ENCODE measurements at regions not wholly inside any gene's neighbourhood (a gene's known extent, or its start where the extent isn't known, plus 50 kb on each side); places are given as distances from the start of the nearest gene placed in this dataset.

GRCh38 chr11:122401581-122401980 lies 253.9 kb upstream of the UBASH3B start:
- peak; percentile 33 for DNase-seq (ENCODE audit: low read depth, low spot score)

GRCh38 chr11:122399375-122399774 lies 256.1 kb upstream of the UBASH3B start:
- DNase-seq (ENCODE audit: low read depth, low spot score): no peak

- DNase-seq (ENCODE audit: low read depth, low spot score): no peak
Measured at GRCh38 chr11:122398851-122399250, 256.7 kb upstream of the UBASH3B start.

GRCh38 chr11:122398167-122398566 lies 257.4 kb upstream of the UBASH3B start:
- no peak for DNase-seq (ENCODE audit: low read depth, low spot score)

GRCh38 chr11:122395282-122395681 lies 260.2 kb upstream of the UBASH3B start:
- no peak for DNase-seq (ENCODE audit: low read depth, low spot score)

- DNase-seq (ENCODE audit: low read depth, low spot score): peak; percentile 47
Measured at GRCh38 chr11:122394313-122394712, 261.2 kb upstream of the UBASH3B start.

GRCh38 chr11:122393209-122393860 lies 262.2 kb upstream of the UBASH3B start:
- no peak for DNase-seq (ENCODE audit: low read depth, low spot score)

- no peak for DNase-seq (ENCODE audit: low read depth, low spot score)
Measured at GRCh38 chr11:122392508-122392907, 263.0 kb upstream of the UBASH3B start.

- no peak for DNase-seq (ENCODE audit: low read depth, low spot score)
Measured at GRCh38 chr11:122391049-122391448, 264.5 kb upstream of the UBASH3B start.

- no peak for DNase-seq (ENCODE audit: low read depth, low spot score)
Measured at GRCh38 chr11:122383186-122383585, 267.2 kb upstream of the BLID start.

GRCh38 chr11:122375687-122376399 lies 259.8 kb upstream of the BLID start:
- DNase-seq (ENCODE audit: low read depth, low spot score): peak; percentile 61

GRCh38 chr11:122368796-122369195 lies 252.8 kb upstream of the BLID start:
- DNase-seq (ENCODE audit: low read depth, low spot score): no peak

- peak; percentile 77 for DNase-seq (ENCODE audit: low read depth, low spot score)
Measured at GRCh38 chr11:122367809-122368231, 251.8 kb upstream of the BLID start.

- DNase-seq (ENCODE audit: low read depth, low spot score): no peak
Measured at GRCh38 chr11:122365610-122366360, 249.8 kb upstream of the BLID start.

GRCh38 chr11:122363296-122363695 lies 247.3 kb upstream of the BLID start:
- no peak for DNase-seq (ENCODE audit: low read depth, low spot score)

GRCh38 chr11:122362381-122362780 lies 246.4 kb upstream of the BLID start:
- no peak for DNase-seq (ENCODE audit: low read depth, low spot score)

- DNase-seq (ENCODE audit: low read depth, low spot score): no peak
Measured at GRCh38 chr11:122360875-122361274, 244.9 kb upstream of the BLID start.

GRCh38 chr11:122359081-122359571 lies 243.1 kb upstream of the BLID start:
- no peak for DNase-seq (ENCODE audit: low read depth, low spot score)

- no peak for DNase-seq (ENCODE audit: low read depth, low spot score)
Measured at GRCh38 chr11:122358292-122358691, 242.3 kb upstream of the BLID start.

GRCh38 chr11:122355968-122356367 lies 240.0 kb upstream of the BLID start:
- no peak for DNase-seq (ENCODE audit: low read depth, low spot score)

- no peak for DNase-seq (ENCODE audit: low read depth, low spot score)
Measured at GRCh38 chr11:122354025-122354697, 238.1 kb upstream of the BLID start.

GRCh38 chr11:122353561-122353960 lies 237.5 kb upstream of the BLID start:
- DNase-seq (ENCODE audit: low read depth, low spot score): no peak

Measured in astrocyte of the hippocampus (primary cell).